ENCODE measurements at regions not wholly inside any gene's neighbourhood (a gene's known extent, or its start where the extent isn't known, plus 50 kb on each side); places are given as distances from the start of the nearest gene placed in this dataset.

DNA sequence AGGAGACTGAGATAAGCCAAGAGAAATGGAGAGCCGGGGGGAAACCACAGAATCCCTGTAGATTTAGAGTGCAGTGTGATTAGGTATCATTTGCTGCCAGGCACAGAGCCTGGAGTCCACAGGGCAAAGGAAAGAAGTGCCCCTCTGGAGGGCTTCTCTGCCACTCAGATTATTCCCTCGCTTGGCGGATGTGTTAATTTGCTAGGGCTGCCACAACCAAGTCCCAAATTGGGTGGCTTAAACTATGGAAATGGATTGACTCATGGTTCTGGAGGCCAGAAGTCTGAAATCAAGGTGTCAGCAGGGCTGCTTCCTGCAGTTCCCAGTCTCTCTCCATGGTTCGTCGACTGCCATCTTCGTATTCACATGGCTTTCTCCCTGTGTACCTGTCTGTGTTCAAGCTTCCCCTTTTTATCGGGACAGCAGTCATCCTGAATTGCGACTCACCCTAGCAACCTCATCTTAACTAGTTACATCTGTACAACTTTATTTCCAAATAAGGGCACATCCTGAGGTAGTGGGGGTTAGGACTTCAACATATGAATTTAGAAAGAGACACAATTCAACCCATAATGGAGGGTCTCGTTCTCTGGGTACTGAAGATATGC lies 122.2 kb downstream of the ANKRD60 start:
- POLR2A ChIA-PET (ENCODE audit: unreplicated experiment): no interaction called here
- no peaks in the 10 kb centered on the region for H3F3A ChIP-seq (ENCODE audit: low read length, unreplicated experiment)
- no TSS peak for BruUV-seq (replicated peaks)

DNA sequence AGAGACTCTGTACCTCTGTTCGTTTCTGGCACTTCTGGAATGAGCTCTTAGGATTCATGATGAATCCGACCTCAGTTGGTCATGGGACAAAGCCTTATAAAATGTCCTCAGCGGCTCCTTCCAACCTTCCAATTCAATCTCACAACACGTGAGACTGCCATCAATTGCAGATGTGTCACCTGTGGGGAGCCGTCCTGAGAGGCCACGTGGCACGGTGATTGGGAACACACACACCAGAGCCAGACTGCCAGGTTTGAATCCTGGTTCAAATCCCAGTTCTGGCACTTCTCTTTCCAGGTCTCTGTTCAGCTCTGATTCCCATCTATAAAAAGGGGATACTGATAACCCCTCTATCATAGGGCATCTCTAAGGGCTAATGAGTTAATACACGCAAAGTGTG lies 124.5 kb downstream of the ANKRD60 start:
- Histone ChIP-seq H3K27ac (ENCODE audit: low read length) (no peak overlapping the region), H3K79me2 (ENCODE audit: low read length) (no peaks in the 10 kb centered on the region), H3K4me1 (ENCODE audit: insufficient read depth, low read length) (peaks cover 18% of the 10 kb centered on the region), H3K36me3 (ENCODE audit: low read depth, low read length) (no peaks in the 10 kb centered on the region), H3K9me3 (ENCODE audit: low read length) (no peaks in the 10 kb centered on the region), H3K9ac (ENCODE audit: low read length) (no peak overlapping the region), H3K9me2 (replicated peaks; ENCODE audit: low read length) (no peaks in the 10 kb centered on the region), H3K27me3 (ENCODE audit: low read length) (no peaks in the 10 kb centered on the region), H3F3A (ENCODE audit: low read length, unreplicated experiment) (no peaks in the 10 kb centered on the region), H4K20me1 (ENCODE audit: low read length) (no peaks in the 10 kb centered on the region), H3K4me2 (ENCODE audit: low read length) (no peak overlapping the region), H2AFZ (ENCODE audit: low read length) (no peak overlapping the region), H3K4me3 (ENCODE audit: low read length) (no peak overlapping the region)
- DNase-seq (no peak), ATAC-seq (no peak)
- BruUV-seq (replicated peaks): no TSS peak
- ChIA-PET POLR2A (ENCODE audit: unreplicated experiment) (interaction anchor here (0.7 kb wide), 1 partner anchor 206 kb away, joined by 4 read pairs; no protein-coding TSS in a partner anchor), CTCF (no interaction called here)
- intact Hi-C loops (cut with micrococcal nuclease): no loop called here
- TF ChIP-seq, protein P1, sequence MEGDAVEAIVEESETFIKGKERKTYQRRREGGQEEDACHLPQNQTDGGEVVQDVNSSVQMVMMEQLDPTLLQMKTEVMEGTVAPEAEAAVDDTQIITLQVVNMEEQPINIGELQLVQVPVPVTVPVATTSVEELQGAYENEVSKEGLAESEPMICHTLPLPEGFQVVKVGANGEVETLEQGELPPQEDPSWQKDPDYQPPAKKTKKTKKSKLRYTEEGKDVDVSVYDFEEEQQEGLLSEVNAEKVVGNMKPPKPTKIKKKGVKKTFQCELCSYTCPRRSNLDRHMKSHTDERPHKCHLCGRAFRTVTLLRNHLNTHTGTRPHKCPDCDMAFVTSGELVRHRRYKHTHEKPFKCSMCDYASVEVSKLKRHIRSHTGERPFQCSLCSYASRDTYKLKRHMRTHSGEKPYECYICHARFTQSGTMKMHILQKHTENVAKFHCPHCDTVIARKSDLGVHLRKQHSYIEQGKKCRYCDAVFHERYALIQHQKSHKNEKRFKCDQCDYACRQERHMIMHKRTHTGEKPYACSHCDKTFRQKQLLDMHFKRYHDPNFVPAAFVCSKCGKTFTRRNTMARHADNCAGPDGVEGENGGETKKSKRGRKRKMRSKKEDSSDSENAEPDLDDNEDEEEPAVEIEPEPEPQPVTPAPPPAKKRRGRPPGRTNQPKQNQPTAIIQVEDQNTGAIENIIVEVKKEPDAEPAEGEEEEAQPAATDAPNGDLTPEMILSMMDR (conservative IDR thresholded peaks at IDR 0.05; ENCODE audit: low read depth, low read length): no peak
- TF ChIP-seq EZH2phosphoT487 (IDR thresholded peaks at IDR 0.05; ENCODE audit: borderline replicate concordance, low read length) (no peak), EZH2 (IDR thresholded peaks at IDR 0.05; ENCODE audit: low read length, unreplicated experiment) (no peak)

More for the DNA sequence above, 122.2 kb downstream of the ANKRD60 start:
- CTCF ChIA-PET: no interaction called here
- H3K4me3 ChIP-seq (ENCODE audit: low read length): no peak overlapping the region
- peaks cover 33% of the 10 kb centered on the region for H3K4me1 ChIP-seq (ENCODE audit: insufficient read depth, low read length)
- H3K9ac ChIP-seq (ENCODE audit: low read length): no peak overlapping the region
- no peaks in the 10 kb centered on the region for H3K9me3 ChIP-seq (ENCODE audit: low read length)
- no peaks in the 10 kb centered on the region for H3K27me3 ChIP-seq (ENCODE audit: low read length)
- no peaks in the 10 kb centered on the region for H3K9me2 ChIP-seq (replicated peaks; ENCODE audit: low read length)
- no peak for TF ChIP-seq EZH2phosphoT487 (IDR thresholded peaks at IDR 0.05; ENCODE audit: borderline replicate concordance, low read length)
- TF ChIP-seq, protein P1 (conservative IDR thresholded peaks at IDR 0.05; ENCODE audit: low read depth, low read length): no peak
- no peak for TF ChIP-seq EZH2 (IDR thresholded peaks at IDR 0.05; ENCODE audit: low read length, unreplicated experiment)
- no peaks in the 10 kb centered on the region for H3K36me3 ChIP-seq (ENCODE audit: low read depth, low read length)
- DNase-seq: no peak
- H3K79me2 ChIP-seq (ENCODE audit: low read length): no peaks in the 10 kb centered on the region
- no peaks in the 10 kb centered on the region for H4K20me1 ChIP-seq (ENCODE audit: low read length)
- H3K4me2 ChIP-seq (ENCODE audit: low read length): no peak overlapping the region
- intact Hi-C loops (cut with micrococcal nuclease): no loop called here
- H2AFZ ChIP-seq (ENCODE audit: low read length): no peak overlapping the region
- ATAC-seq: no peak
- H3K27ac ChIP-seq (ENCODE audit: low read length): no peak overlapping the region

DNA sequence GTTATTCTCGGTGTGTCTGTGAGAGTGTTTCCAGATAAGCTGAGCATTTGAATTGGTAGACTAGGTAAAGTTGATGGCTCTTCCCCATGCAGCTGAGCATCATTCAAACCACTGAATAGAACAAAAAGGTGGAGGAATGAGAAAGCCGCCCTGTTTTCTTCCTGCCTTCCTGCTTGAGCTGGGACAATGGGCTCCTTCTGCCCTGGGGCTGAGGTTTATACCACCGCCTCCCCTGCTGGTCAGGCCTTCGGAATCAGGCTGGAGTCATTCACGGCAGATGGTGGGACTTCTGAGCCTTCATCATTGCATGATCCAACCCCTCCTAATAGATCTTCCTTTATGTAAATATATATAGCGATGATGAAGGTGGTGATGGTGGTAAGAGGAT lies 124.9 kb downstream of the ANKRD60 start:
- ChIA-PET CTCF (no interaction called here), POLR2A (ENCODE audit: unreplicated experiment) (no interaction called here)
- no peak overlapping the region for H3K4me3 ChIP-seq (ENCODE audit: low read length)
- no peaks in the 10 kb centered on the region for H3K79me2 ChIP-seq (ENCODE audit: low read length)
- BruUV-seq (replicated peaks): no TSS peak
- no peaks in the 10 kb centered on the region for H3K9me3 ChIP-seq (ENCODE audit: low read length)
- H3K4me1 ChIP-seq (ENCODE audit: insufficient read depth, low read length): peaks cover 13% of the 10 kb centered on the region
- no peaks in the 10 kb centered on the region for H3K27me3 ChIP-seq (ENCODE audit: low read length)
- no peaks in the 10 kb centered on the region for H3F3A ChIP-seq (ENCODE audit: low read length, unreplicated experiment)
- no peaks in the 10 kb centered on the region for H3K9me2 ChIP-seq (replicated peaks; ENCODE audit: low read length)
- no peak overlapping the region for H3K27ac ChIP-seq (ENCODE audit: low read length)
- no peaks in the 10 kb centered on the region for H4K20me1 ChIP-seq (ENCODE audit: low read length)
- ATAC-seq: no peak
- no peak overlapping the region for H3K4me2 ChIP-seq (ENCODE audit: low read length)
- intact Hi-C loops (cut with micrococcal nuclease): no loop called here
- H2AFZ ChIP-seq (ENCODE audit: low read length): no peak overlapping the region
- TF ChIP-seq EZH2 (IDR thresholded peaks at IDR 0.05; ENCODE audit: low read length, unreplicated experiment) (no peak), EZH2phosphoT487 (IDR thresholded peaks at IDR 0.05; ENCODE audit: borderline replicate concordance, low read length) (no peak)
- TF ChIP-seq, protein P1 (conservative IDR thresholded peaks at IDR 0.05; ENCODE audit: low read depth, low read length): no peak
- no peak overlapping the region for H3K9ac ChIP-seq (ENCODE audit: low read length)
- DNase-seq: no peak
- H3K36me3 ChIP-seq (ENCODE audit: low read depth, low read length): no peaks in the 10 kb centered on the region
